ENCODE measurements at regions not wholly inside any gene's neighbourhood (a gene's known extent, or its start where the extent isn't known, plus 50 kb on each side); places are given as distances from the start of the nearest gene placed in this dataset.
"Not testable (repeated sequence)": the region's sequence is repeated elsewhere in the genome, so short reads cannot be mapped to it uniquely, and the experiment has no call there.

GRCh38 chr11:81255895-81256294 lies 1477.8 kb downstream of the FAM181B start:
- no peak for TF ChIP-seq ZFX (IDR thresholded peaks at IDR 0.05; ENCODE audit: borderline replicate concordance)
- TF ChIP-seq, protein P1, sequence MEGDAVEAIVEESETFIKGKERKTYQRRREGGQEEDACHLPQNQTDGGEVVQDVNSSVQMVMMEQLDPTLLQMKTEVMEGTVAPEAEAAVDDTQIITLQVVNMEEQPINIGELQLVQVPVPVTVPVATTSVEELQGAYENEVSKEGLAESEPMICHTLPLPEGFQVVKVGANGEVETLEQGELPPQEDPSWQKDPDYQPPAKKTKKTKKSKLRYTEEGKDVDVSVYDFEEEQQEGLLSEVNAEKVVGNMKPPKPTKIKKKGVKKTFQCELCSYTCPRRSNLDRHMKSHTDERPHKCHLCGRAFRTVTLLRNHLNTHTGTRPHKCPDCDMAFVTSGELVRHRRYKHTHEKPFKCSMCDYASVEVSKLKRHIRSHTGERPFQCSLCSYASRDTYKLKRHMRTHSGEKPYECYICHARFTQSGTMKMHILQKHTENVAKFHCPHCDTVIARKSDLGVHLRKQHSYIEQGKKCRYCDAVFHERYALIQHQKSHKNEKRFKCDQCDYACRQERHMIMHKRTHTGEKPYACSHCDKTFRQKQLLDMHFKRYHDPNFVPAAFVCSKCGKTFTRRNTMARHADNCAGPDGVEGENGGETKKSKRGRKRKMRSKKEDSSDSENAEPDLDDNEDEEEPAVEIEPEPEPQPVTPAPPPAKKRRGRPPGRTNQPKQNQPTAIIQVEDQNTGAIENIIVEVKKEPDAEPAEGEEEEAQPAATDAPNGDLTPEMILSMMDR (IDR thresholded peaks at IDR 0.05), result no peak
- H3K27ac ChIP-seq, result no peak overlapping the region

- TF ChIP-seq, protein P1 (IDR thresholded peaks at IDR 0.05), result no peak
- no peak for TF ChIP-seq ZFX (IDR thresholded peaks at IDR 0.05; ENCODE audit: borderline replicate concordance)
- H3K27ac ChIP-seq, result no peak overlapping the region
These were observed 1480.4 kb downstream of the FAM181B start for GRCh38 chr11:81253244-81253643.

GRCh38 chr11:81246941-81247340 lies 1486.7 kb downstream of the FAM181B start:
- TF ChIP-seq, protein P1 (IDR thresholded peaks at IDR 0.05), result no peak
- no peak for TF ChIP-seq ZFX (IDR thresholded peaks at IDR 0.05; ENCODE audit: borderline replicate concordance)
- no peak overlapping the region; the same call in 1 of the 2 replicates for H3K27ac ChIP-seq

GRCh38 chr11:81245791-81246190 lies 1487.9 kb downstream of the FAM181B start:
- no peak overlapping the region for H3K27ac ChIP-seq
- TF ChIP-seq, protein P1 (IDR thresholded peaks at IDR 0.05), result no peak
- TF ChIP-seq ZFX (IDR thresholded peaks at IDR 0.05; ENCODE audit: borderline replicate concordance), result no peak

- H3K27ac ChIP-seq, result no peak overlapping the region
- no peak for TF ChIP-seq ZFX (IDR thresholded peaks at IDR 0.05; ENCODE audit: borderline replicate concordance)
- TF ChIP-seq, protein P1 (IDR thresholded peaks at IDR 0.05), result no peak
These were observed 1491.9 kb downstream of the FAM181B start for GRCh38 chr11:81241672-81242275.

- no peak for TF ChIP-seq ZFX (IDR thresholded peaks at IDR 0.05; ENCODE audit: borderline replicate concordance)
- TF ChIP-seq, protein P1 (IDR thresholded peaks at IDR 0.05), result peak; percentile 71
- no peak overlapping the region for H3K27ac ChIP-seq
These were observed 1496.5 kb downstream of the FAM181B start for GRCh38 chr11:81237139-81237538.

GRCh38 chr11:81227409-81227808 lies 1506.3 kb downstream of the FAM181B start:
- H3K27ac ChIP-seq, result not testable (repeated sequence)

- no peak overlapping the region for H3K27ac ChIP-seq
- TF ChIP-seq, protein P1 (IDR thresholded peaks at IDR 0.05), result no peak
- no peak for TF ChIP-seq ZFX (IDR thresholded peaks at IDR 0.05; ENCODE audit: borderline replicate concordance)
These were observed 1509.3 kb downstream of the FAM181B start for GRCh38 chr11:81224396-81224795.
